ENCODE measurements at regions not wholly inside any gene's neighbourhood (a gene's known extent, or its start where the extent isn't known, plus 50 kb on each side); places are given as distances from the start of the nearest gene placed in this dataset.

DNA sequence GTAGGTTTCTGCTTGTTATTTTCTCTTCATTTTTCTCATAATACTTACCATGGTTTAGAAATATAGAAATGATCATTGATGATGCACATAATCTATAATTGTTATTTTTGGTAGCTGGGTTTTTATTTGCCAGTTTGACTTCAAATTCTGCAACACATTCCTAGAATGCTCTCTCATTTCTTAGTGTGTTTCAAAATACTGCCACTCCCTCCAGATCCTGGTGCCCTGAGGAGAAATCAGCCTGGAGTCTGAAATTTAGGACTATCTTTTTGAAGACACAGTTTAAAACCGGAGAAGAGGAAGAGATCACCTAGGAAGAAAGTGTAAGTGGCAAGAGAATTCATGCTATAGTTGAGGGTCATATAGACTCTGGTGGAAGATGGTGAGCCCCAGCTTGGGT lies 57.5 kb downstream of the TAF11L14 start:
- Histone ChIP-seq H2BK15ac (ENCODE audit: low read depth, low read length) (no peak overlapping the region), H3K27ac (ENCODE audit: insufficient read length, low read depth, low read length) (no peak overlapping the region), H3K23me2 (ENCODE audit: insufficient read length, low read depth, low read length, poor library complexity, severe bottlenecking) (no peaks in the 10 kb centered on the region), H3K9ac (ENCODE audit: extremely low read depth, insufficient read length, low read length) (no peak overlapping the region), H3K79me2 (ENCODE audit: insufficient read depth, low read length) (no peaks in the 10 kb centered on the region), H4K8ac (replicated peaks; ENCODE audit: insufficient read length, low read depth, low read length) (no peak overlapping the region), H4K20me1 (ENCODE audit: control insufficient read depth, insufficient read depth, insufficient read length) (no peaks in the 10 kb centered on the region), H2AK5ac (ENCODE audit: insufficient read length, low read length) (no peak overlapping the region), H3K27me3 (ENCODE audit: insufficient read depth, low read length) (no peaks in the 10 kb centered on the region), H3T11ph (ENCODE audit: low read length) (no peak overlapping the region), H4K91ac (ENCODE audit: insufficient read length, low read depth, low read length) (no peak overlapping the region), H3K4me2 (ENCODE audit: insufficient read depth, insufficient read length, low read length) (no peak overlapping the region), H4K5ac (ENCODE audit: insufficient read length, low read depth, low read length) (no peak overlapping the region), H3K9me3 (ENCODE audit: control insufficient read depth, low read depth, low read length) (no peaks in the 10 kb centered on the region), H3K18ac (ENCODE audit: insufficient read length, low read depth, low read length) (no peak overlapping the region), H2BK120ac (ENCODE audit: low read depth, low read length, poor library complexity, severe bottlenecking) (no peak overlapping the region), H3K23ac (ENCODE audit: insufficient read length, low read depth, low read length) (no peak overlapping the region), H3K56ac (ENCODE audit: insufficient read length, low read depth, low read length) (no peak overlapping the region), H3K79me1 (ENCODE audit: insufficient read depth, low read depth, low read length, poor library complexity, severe bottlenecking) (no peaks in the 10 kb centered on the region), H2BK12ac (ENCODE audit: insufficient read length, low read depth, low read length) (no peak overlapping the region), H3K14ac (ENCODE audit: insufficient read depth, low read length) (no peak overlapping the region), H2BK5ac (ENCODE audit: insufficient read length, low read length) (no peak overlapping the region), H3K4me1 (ENCODE audit: insufficient read depth, low read length) (no peaks in the 10 kb centered on the region), H2AFZ (ENCODE audit: low read length) (no peak overlapping the region), H3K4ac (ENCODE audit: low read depth, low read length) (no peak overlapping the region), H2BK20ac (ENCODE audit: low read depth, low read length, poor library complexity, severe bottlenecking) (no peak overlapping the region)
- DNase-seq: no peak
- no CpG with 5 or more reads among the region's 1 CpG for WGBS (ENCODE audit: extremely low coverage, insufficient read length, low lambda C conversion rate)
- Mint-ChIP-seq H3K27ac (no peak overlapping the region), H3K36me3 (ENCODE audit: insufficient read depth in 1 of 3, low read depth in 3 of 3) (no peaks in the 10 kb centered on the region; a peak in 1 of 7 replicates), H3K9me3 (no peaks in the 10 kb centered on the region), H3K4me1 (no peaks in the 10 kb centered on the region; a peak in 1 of 4 replicates), H3K4me3 (no peak overlapping the region), H3K27me3 (ENCODE audit: low read depth) (no peaks in the 10 kb centered on the region)
- TF ChIP-seq CTCF (conservative IDR thresholded peaks at IDR 0.05): no peak

All from H9 (cell line).